ENCODE measurements at regions not wholly inside any gene's neighbourhood (a gene's known extent, or its start where the extent isn't known, plus 50 kb on each side); places are given as distances from the start of the nearest gene placed in this dataset.

GRCh38 chr16:79969458-79969857 lies 368.9 kb upstream of the MAF start:
- TF ChIP-seq CTCF (IDR thresholded peaks at IDR 0.05), result no peak
- no peak overlapping the region for H3K4me3 ChIP-seq (ENCODE audit: low read depth, low read length)
- H3K4me2 ChIP-seq (ENCODE audit: low read length), result no peak overlapping the region
- no peaks in the 10 kb centered on the region for H3K79me2 ChIP-seq
- no peak overlapping the region for H3K9ac ChIP-seq
- no peaks in the 10 kb centered on the region for H3K36me3 ChIP-seq (ENCODE audit: control insufficient read depth, insufficient read depth, low read length)
- H3K9me3 ChIP-seq (ENCODE audit: control insufficient read depth, low read length), result no peaks in the 10 kb centered on the region
- H2AFZ ChIP-seq, result no peak overlapping the region
- H3K4me1 ChIP-seq, result no peaks in the 10 kb centered on the region
- no peaks in the 10 kb centered on the region for H3K27me3 ChIP-seq (ENCODE audit: control insufficient read depth, insufficient read depth, low read length)
- H3K27ac ChIP-seq, result no peak overlapping the region

GRCh38 chr16:79966226-79966625 lies 365.7 kb upstream of the MAF start:
- Histone ChIP-seq H3K9me3 (ENCODE audit: control insufficient read depth, low read length) (no peaks in the 10 kb centered on the region), H3K4me1 (no peaks in the 10 kb centered on the region), H3K4me2 (ENCODE audit: low read length) (no peak overlapping the region), H3K27ac (no peak overlapping the region), H3K27me3 (ENCODE audit: control insufficient read depth, insufficient read depth, low read length) (no peaks in the 10 kb centered on the region), H2AFZ (no peak overlapping the region), H3K36me3 (ENCODE audit: control insufficient read depth, insufficient read depth, low read length) (no peaks in the 10 kb centered on the region), H3K79me2 (no peaks in the 10 kb centered on the region), H3K4me3 (ENCODE audit: low read depth, low read length) (no peak overlapping the region), H3K9ac (no peak overlapping the region)
- TF ChIP-seq CTCF (IDR thresholded peaks at IDR 0.05), result no peak

GRCh38 chr16:79965718-79966117 lies 365.2 kb upstream of the MAF start:
- Histone ChIP-seq H3K36me3 (ENCODE audit: control insufficient read depth, insufficient read depth, low read length) (no peaks in the 10 kb centered on the region), H3K9me3 (ENCODE audit: control insufficient read depth, low read length) (no peaks in the 10 kb centered on the region), H3K79me2 (no peaks in the 10 kb centered on the region), H2AFZ (no peak overlapping the region), H3K4me3 (ENCODE audit: low read depth, low read length) (no peak overlapping the region), H3K9ac (no peak overlapping the region), H3K27ac (no peak overlapping the region), H3K27me3 (ENCODE audit: control insufficient read depth, insufficient read depth, low read length) (no peaks in the 10 kb centered on the region), H3K4me1 (no peaks in the 10 kb centered on the region), H3K4me2 (ENCODE audit: low read length) (no peak overlapping the region)
- no peak for TF ChIP-seq CTCF (IDR thresholded peaks at IDR 0.05)

GRCh38 chr16:79964104-79964503 lies 363.6 kb upstream of the MAF start:
- Histone ChIP-seq H2AFZ (no peak overlapping the region), H3K4me2 (ENCODE audit: low read length) (no peak overlapping the region), H3K27me3 (ENCODE audit: control insufficient read depth, insufficient read depth, low read length) (no peaks in the 10 kb centered on the region), H3K36me3 (ENCODE audit: control insufficient read depth, insufficient read depth, low read length) (no peaks in the 10 kb centered on the region), H3K4me3 (ENCODE audit: low read depth, low read length) (no peak overlapping the region), H3K27ac (no peak overlapping the region), H3K9me3 (ENCODE audit: control insufficient read depth, low read length) (no peaks in the 10 kb centered on the region), H3K4me1 (no peaks in the 10 kb centered on the region), H3K79me2 (no peaks in the 10 kb centered on the region), H3K9ac (no peak overlapping the region)
- no peak for TF ChIP-seq CTCF (IDR thresholded peaks at IDR 0.05)

DNA sequence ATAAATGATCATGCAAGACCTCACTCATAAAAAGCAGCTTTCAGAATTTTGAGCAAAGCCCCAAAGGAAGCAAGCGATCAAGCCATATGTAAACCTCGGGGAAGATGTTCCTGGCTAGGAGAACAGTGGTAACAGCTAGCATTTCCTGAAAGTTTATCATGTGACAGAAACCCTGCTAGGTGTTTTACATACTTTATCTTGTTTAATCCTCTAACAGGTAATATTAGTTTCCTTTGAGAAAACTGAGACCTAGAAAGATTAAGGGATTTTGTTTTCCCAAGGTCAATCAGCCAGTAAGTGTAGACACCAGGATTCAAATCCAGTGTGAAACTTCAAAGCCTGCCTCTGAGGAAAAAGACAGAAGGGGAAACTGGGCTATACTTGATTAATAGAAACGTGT lies 362.4 kb upstream of the MAF start:
- Histone ChIP-seq H3K79me2 (no peaks in the 10 kb centered on the region), H3K27me3 (ENCODE audit: control insufficient read depth, insufficient read depth, low read length) (no peaks in the 10 kb centered on the region), H3K27ac (no peak overlapping the region), H2AFZ (no peak overlapping the region), H3K36me3 (ENCODE audit: control insufficient read depth, insufficient read depth, low read length) (no peaks in the 10 kb centered on the region), H3K4me1 (no peaks in the 10 kb centered on the region), H3K9me3 (ENCODE audit: control insufficient read depth, low read length) (no peaks in the 10 kb centered on the region), H3K9ac (no peak overlapping the region), H3K4me3 (ENCODE audit: low read depth, low read length) (no peak overlapping the region), H3K4me2 (ENCODE audit: low read length) (no peak overlapping the region)
- no peak for TF ChIP-seq CTCF (IDR thresholded peaks at IDR 0.05)

All from parathyroid adenoma (tissue), 2 donors.